Lung (tissue), 11 donors: ENCODE measurements at regions not wholly inside any gene's neighbourhood (a gene's known extent, or its start where the extent isn't known, plus 50 kb on each side); places are given as distances from the start of the nearest gene placed in this dataset.

Experiments
- ATAC-seq: fragments of 200-7000 bp; cut with Tn5 transposase; one replicate; pipeline ENCODE4 v1.9.1; 2020; ENCODE audit warnings: moderate number of reproducible peaks; ENCODE audit not compliant: insufficient read depth, low FRiP score
- DNase-seq, 3 donors: peaks; one replicate each; pipeline ENCODE4 v3.0.0-alpha.2; 2013 to 2017
- H3K27ac ChIP-seq, 2 donors: one replicate each; pipeline ENCODE4 v1.5.1; 2013; ENCODE audit warnings: mild to moderate bottlenecking in 2 of 2, moderate library complexity in 2 of 2, control low read depth in 1 of 2, inconsistent platforms in 1 of 2, low read depth in 1 of 2, low read length in 1 of 2
- H3K27me3 ChIP-seq, 3 donors: one replicate each; pipeline ENCODE4 v1.5.1; 2013; ENCODE audit warnings: low read length in 2 of 3; ENCODE audit not compliant: control insufficient read depth in 3 of 3, insufficient read depth in 3 of 3
- H3K36me3 ChIP-seq, 4 donors: one replicate each; pipeline ENCODE4 v1.5.1; 2013; ENCODE audit warnings: low read length in 4 of 4, mild to moderate bottlenecking in 1 of 4, moderate library complexity in 1 of 4; ENCODE audit not compliant: control insufficient read depth in 4 of 4, insufficient read depth in 4 of 4
- H3K4me1 ChIP-seq, 5 donors: one replicate each; pipeline ENCODE4 v1.5.1; 2013; ENCODE audit warnings: low read length in 5 of 5, mild to moderate bottlenecking in 2 of 5, moderate library complexity in 1 of 5; ENCODE audit not compliant: control insufficient read depth in 5 of 5, insufficient read depth in 5 of 5
- H3K4me3 ChIP-seq: one replicate; pipeline ENCODE4 v1.5.1; 2013; ENCODE audit warnings: mild to moderate bottlenecking, control low read depth, moderate library complexity
- H3K9ac ChIP-seq, 2 donors: one replicate each; pipeline ENCODE4 v1.5.1; 2013; ENCODE audit warnings: low read length in 2 of 2, control low read depth in 1 of 2; ENCODE audit not compliant: insufficient read depth in 1 of 2
- H3K9me3 ChIP-seq, 4 donors: one replicate each; pipeline ENCODE4 v1.5.1; 2013; ENCODE audit warnings: low read length in 3 of 4, mild to moderate bottlenecking in 1 of 4, moderate library complexity in 1 of 4; ENCODE audit not compliant: control insufficient read depth in 4 of 4, insufficient read depth in 3 of 4
- WGBS, 2 donors: extraction: QIAGEN DNeasy Blood & Tissue Kit; methylation state at CpG; one replicate each; pipeline ENCODE4 v1.1.7; 2013; 5-methylcytosine and 5-hydroxymethylcytosine counted together
- TF ChIP-seq, protein P1 (sequence below): IDR thresholded peaks from 2 replicates; pipeline ENCODE4 v1.5.1; 2012; ENCODE audit warnings: mild to moderate bottlenecking; ENCODE audit errors: control extremely low read depth, extremely low read depth
- donor health status: control.
- donor health status: control.
- donor health status: Bipolar disorder and iron deficiency.
- donor health status: healthy.
- donor health status: DM: yes; HTN: yes; CAD: no.

DNA sequence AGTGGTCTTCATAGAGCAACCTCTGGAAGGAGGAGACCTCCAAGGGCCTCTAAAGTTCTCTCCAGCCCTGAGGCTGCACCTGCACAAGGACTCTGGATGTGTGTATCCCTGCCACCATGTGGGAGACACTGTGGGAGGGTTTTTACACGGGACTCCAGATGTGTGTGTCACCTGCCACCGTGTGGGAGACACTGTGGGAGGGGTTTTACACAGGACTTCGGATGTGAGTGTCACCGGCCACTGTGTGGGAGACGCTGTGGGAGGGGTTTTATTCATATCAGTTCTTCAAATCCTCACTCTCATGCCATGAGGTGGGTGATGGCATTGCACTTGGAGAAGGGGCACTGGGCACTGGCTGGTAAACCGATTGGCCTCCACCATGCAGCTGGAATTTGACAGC is 90.2 kb upstream of the SSTR4 start:
- Histone ChIP-seq H3K9ac (no peak overlapping the region), H3K9me3 (peaks cover 0 to 1% (median 0%) of the 10 kb centered on the region in 4 donors), H3K27ac (no peak overlapping the region), H3K4me1 (no peaks in the 10 kb centered on the region), H3K36me3 (no peaks in the 10 kb centered on the region), H3K27me3 (peaks cover 0 to 2% (median 0%) of the 10 kb centered on the region in 3 donors), H3K4me3 (no peak overlapping the region)
- ATAC-seq = no peak
- TF ChIP-seq, protein P1, sequence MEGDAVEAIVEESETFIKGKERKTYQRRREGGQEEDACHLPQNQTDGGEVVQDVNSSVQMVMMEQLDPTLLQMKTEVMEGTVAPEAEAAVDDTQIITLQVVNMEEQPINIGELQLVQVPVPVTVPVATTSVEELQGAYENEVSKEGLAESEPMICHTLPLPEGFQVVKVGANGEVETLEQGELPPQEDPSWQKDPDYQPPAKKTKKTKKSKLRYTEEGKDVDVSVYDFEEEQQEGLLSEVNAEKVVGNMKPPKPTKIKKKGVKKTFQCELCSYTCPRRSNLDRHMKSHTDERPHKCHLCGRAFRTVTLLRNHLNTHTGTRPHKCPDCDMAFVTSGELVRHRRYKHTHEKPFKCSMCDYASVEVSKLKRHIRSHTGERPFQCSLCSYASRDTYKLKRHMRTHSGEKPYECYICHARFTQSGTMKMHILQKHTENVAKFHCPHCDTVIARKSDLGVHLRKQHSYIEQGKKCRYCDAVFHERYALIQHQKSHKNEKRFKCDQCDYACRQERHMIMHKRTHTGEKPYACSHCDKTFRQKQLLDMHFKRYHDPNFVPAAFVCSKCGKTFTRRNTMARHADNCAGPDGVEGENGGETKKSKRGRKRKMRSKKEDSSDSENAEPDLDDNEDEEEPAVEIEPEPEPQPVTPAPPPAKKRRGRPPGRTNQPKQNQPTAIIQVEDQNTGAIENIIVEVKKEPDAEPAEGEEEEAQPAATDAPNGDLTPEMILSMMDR = no peak
- WGBS, 2 donors = 88 to 91% methylated on average over 6 of the region's 6 CpGs
- DNase-seq = no peak

DNA sequence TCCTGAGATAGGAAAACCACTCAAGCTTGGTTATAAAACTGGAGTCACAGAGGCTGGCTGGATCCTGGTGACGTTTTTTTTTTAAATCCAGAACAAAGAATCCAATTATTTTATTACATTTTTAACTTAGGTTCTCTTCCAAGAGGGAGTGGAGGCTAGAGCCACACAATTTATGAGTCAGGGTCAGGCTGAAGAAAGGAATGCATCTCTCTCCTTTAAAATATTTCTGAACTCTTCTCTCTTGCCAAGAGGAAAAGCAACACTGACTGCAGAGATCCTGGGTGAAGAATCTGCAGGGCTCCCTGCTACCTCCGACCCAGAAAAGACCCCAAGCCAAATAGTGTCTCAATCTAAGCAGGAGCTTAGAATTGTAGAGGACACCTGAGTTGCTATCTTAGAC is 88.5 kb upstream of the SSTR4 start:
- no peaks in the 10 kb centered on the region for H3K9me3 ChIP-seq
- no peaks in the 10 kb centered on the region for H3K36me3 ChIP-seq
- peaks cover 0 to 2% (median 0%) of the 10 kb centered on the region in 3 donors for H3K27me3 ChIP-seq
- H3K9ac ChIP-seq = no peak overlapping the region
- WGBS, 2 donors = 63 to 83% methylated on average over 2 of the region's 2 CpGs
- H3K4me1 ChIP-seq = no peaks in the 10 kb centered on the region
- DNase-seq (no peak), ATAC-seq (no peak)
- no peak overlapping the region for H3K4me3 ChIP-seq
- TF ChIP-seq, protein P1 = no peak
- no peak overlapping the region for H3K27ac ChIP-seq

GRCh38 chr20:22949331-22950109 is 85.6 kb upstream of the SSTR4 start:
- TF ChIP-seq, protein P1 = no peak
- H3K4me3 ChIP-seq = no peak overlapping the region
- no peaks in the 10 kb centered on the region for H3K9me3 ChIP-seq
- DNase-seq (no peak), ATAC-seq (no peak)
- no peaks in the 10 kb centered on the region for H3K36me3 ChIP-seq
- H3K4me1 ChIP-seq = no peaks in the 10 kb centered on the region
- no peak overlapping the region for H3K9ac ChIP-seq
- H3K27ac ChIP-seq = no peak overlapping the region
- WGBS, 2 donors = 92 to 95% methylated on average over 5 of the region's 5 CpGs
- H3K27me3 ChIP-seq = peaks cover 0 to 2% (median 0%) of the 10 kb centered on the region in 3 donors
